OCI-LY3 (cell line): ENCODE measurements at regions not wholly inside any gene's neighbourhood (a gene's known extent, or its start where the extent isn't known, plus 50 kb on each side); places are given as distances from the start of the nearest gene placed in this dataset.

ENCODE experiments used
- H2AFZ ChIP-seq: fragments of 200-600, 300-600 bp; shearing (Covaris generic); 2 replicates; pipeline ENCODE4 v1.6.0; 2014; ENCODE audit warnings: antibody characterized with exemption, low read depth, low read length
- H3K27ac ChIP-seq: fragments of 200-600, 300-600 bp; sonication (generic); 2 replicates; pipeline ENCODE4 v1.5.1; 2014; ENCODE audit warnings: mild to moderate bottlenecking, low read length, moderate library complexity, mixed read lengths
- H3K27me3 ChIP-seq: fragments of 200-600, 300-600 bp; sonication (generic); 2 replicates; pipeline ENCODE4 v1.6.1; 2014; ENCODE audit warnings: low read depth, low read length, mixed read lengths
- H3K36me3 ChIP-seq: fragments of 200-600, 300-600 bp; sonication (generic); replicated peaks from 2 replicates; pipeline ENCODE3; 2014; ENCODE audit warnings: low read depth, low read length, mixed read lengths
- H3K4me1 ChIP-seq: fragments of 300-600, 200-600 bp; sonication (generic); 2 replicates; pipeline ENCODE4 v1.6.1; 2014; ENCODE audit warnings: low read length, mixed read lengths
- H3K4me2 ChIP-seq: fragments of 200-600, 300-600 bp; sonication (generic); 2 replicates; pipeline ENCODE4 v1.6.1; 2014; ENCODE audit warnings: low read length, mixed read lengths
- H3K4me3 ChIP-seq: fragments of 300-600, 200-600 bp; sonication (generic); 2 replicates; pipeline ENCODE4 v1.5.1; 2014; ENCODE audit warnings: antibody characterized with exemption, mild to moderate bottlenecking, low read length, moderate library complexity
- H3K79me2 ChIP-seq: fragments of 300-600, 200-600 bp; shearing (Covaris generic); 2 replicates; pipeline ENCODE4 v1.6.1; 2014; ENCODE audit warnings: mild to moderate bottlenecking, low read length, mixed read lengths
- H3K9ac ChIP-seq: fragments of 300-600, 200-600 bp; shearing (Covaris generic); 2 replicates; pipeline ENCODE4 v1.6.0; 2014; ENCODE audit warnings: mild to moderate bottlenecking, low read length, moderate library complexity
- H3K9me3 ChIP-seq: fragments of 200-600, 300-600 bp; shearing (Covaris generic); 2 replicates; pipeline ENCODE4 v1.6.1; 2014; ENCODE audit warnings: low read length, mixed read lengths; ENCODE audit not compliant: insufficient read depth
- H4K20me1 ChIP-seq: fragments of 200-600, 300-600 bp; sonication (generic); 2 replicates; pipeline ENCODE4 v1.6.1; 2016; ENCODE audit warnings: low read length, mixed read lengths; ENCODE audit not compliant: insufficient read depth
- CTCF ChIP-seq: fragments of 200-600, 300-600 bp; sonication (generic); IDR thresholded peaks from 2 replicates; pipeline ENCODE4 v1.5.1; 2014; ENCODE audit warnings: antibody characterized with exemption, low read length, low read depth
- EZH2phosphoT487 ChIP-seq: fragments of 200-600 bp; shearing (Covaris generic); IDR thresholded peaks from 2 replicates; pipeline ENCODE4 v1.6.1; 2018; ENCODE audit warnings: antibody characterized with exemption, mixed run types, low read depth

DNA sequence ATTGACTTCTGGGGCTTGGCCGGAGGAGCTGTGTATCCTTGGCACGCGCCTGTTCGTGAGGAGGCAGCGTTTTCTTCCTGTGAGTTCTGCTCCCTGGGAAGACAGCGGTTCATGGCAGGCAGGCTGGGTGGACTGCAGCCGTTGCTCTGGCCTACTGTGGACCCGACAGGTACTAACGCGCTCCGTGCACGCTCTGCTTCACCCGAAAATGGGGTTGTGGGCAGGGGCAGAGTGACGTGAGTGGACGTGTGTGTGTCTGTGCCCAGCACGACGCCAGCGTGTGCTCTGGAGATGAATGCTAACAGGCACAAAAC is 179.1 kb downstream of the KIF26A start:
- TF ChIP-seq CTCF, result no peak
- no peak for TF ChIP-seq EZH2phosphoT487

DNA sequence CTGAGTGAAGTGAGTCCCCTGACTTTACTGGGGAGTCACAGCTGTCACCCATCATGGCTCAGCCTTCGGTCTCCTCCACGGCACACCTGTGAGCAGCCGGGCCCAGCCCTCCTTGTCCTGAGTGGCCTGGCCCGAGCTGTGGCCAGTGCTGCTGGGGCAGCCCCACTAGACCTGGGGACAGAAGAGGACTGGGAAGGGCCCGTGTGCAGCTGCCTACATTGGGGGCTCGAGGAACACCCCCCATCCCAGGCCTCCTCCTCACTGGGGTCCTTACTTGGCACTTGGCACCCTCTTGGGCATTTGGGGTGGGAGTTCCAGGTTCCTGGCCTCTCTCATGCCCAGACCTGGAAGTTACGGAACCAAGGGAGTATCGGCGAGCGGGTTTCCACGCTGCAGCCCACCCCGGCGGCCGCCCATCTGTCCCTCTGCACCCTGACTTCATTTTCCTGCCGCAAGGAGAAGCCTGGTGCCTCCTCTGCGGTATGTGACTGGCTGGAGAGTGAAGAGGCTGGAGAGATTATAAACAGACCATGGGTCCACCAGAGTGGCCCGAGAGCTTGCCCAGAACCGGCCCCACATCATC is 179.7 kb downstream of the KIF26A start:
- Histone ChIP-seq H3K9ac (no peak overlapping the region), H3K27me3 (no peaks in the 10 kb centered on the region), H3K9me3 (no peaks in the 10 kb centered on the region), H4K20me1 (no peaks in the 10 kb centered on the region), H3K27ac (no peak overlapping the region), H3K4me3 (no peak overlapping the region), H2AFZ (no peak overlapping the region), H3K79me2 (no peaks in the 10 kb centered on the region), H3K36me3 (no peaks in the 10 kb centered on the region), H3K4me2 (no peak overlapping the region), H3K4me1 (no peaks in the 10 kb centered on the region)
- TF ChIP-seq CTCF, result no peak
- TF ChIP-seq EZH2phosphoT487, result no peak

More for the DNA sequence above, 179.1 kb downstream of the KIF26A start:
- Histone ChIP-seq H3K36me3 (no peaks in the 10 kb centered on the region), H3K4me2 (no peak overlapping the region), H4K20me1 (no peaks in the 10 kb centered on the region), H3K27ac (no peak overlapping the region), H3K79me2 (no peaks in the 10 kb centered on the region), H3K9ac (no peak overlapping the region), H3K4me3 (no peak overlapping the region), H3K27me3 (0 out of 2 replicates have a peak, but pooled peaks cover 6% of the 10 kb centered on the region), H3K4me1 (no peaks in the 10 kb centered on the region), H2AFZ (no peak overlapping the region), H3K9me3 (no peaks in the 10 kb centered on the region)

DNA sequence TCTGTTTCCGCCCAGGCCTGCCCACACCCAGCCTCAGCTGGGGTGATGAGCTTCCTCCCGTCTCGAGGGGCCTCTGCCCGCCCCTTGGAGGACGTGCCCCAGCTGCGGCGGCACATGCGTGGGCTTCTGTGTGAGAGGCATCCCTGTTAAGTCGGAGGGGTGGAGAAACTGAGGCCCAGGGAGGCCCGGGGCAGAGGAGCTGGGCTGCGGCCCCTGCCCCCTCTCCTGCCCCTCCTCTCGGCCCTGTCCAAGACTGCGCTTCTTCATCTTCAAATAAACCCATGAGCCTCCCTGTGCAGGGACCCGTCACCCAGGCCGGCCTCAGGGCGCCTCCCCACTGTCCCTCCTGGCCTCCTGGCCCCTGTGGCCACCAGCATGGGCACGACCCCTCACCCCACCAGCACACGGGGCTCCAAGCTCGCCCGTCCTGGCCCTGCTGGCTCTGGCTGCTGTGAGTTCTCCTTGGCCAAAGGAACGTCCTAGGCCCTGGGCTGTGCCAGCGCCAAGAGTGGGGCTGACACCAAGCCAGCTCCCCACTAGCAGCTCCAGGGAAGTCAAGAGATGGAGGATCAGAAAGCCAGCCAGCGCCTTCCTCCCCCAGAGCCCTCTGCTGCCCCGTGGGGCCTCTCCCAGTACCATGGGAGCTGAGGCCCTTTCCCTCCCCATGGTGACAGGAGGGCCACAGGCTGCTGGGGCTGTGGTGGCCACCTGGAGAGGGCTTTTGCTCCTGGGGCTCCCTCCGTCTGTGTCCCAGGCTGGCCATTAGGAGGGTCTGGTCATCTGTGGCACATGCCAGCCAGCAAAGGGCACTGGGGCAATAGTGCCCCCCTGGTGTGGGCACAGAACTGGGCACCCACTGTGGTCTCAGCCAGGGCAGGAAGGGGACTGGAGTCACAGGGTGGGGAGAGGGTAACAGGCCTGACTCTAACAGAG is 180.4 kb downstream of the KIF26A start:
- no peaks in the 10 kb centered on the region for H3K4me1 ChIP-seq
- H3K27ac ChIP-seq, result no peak overlapping the region
- no peaks in the 10 kb centered on the region for H3K27me3 ChIP-seq
- no peak overlapping the region for H3K4me3 ChIP-seq
- no peaks in the 10 kb centered on the region for H3K79me2 ChIP-seq
- H4K20me1 ChIP-seq, result no peaks in the 10 kb centered on the region
- no peak overlapping the region for H3K9ac ChIP-seq
- no peak overlapping the region for H2AFZ ChIP-seq
- H3K4me2 ChIP-seq, result no peak overlapping the region
- H3K36me3 ChIP-seq, result no peaks in the 10 kb centered on the region
- no peaks in the 10 kb centered on the region for H3K9me3 ChIP-seq
- TF ChIP-seq EZH2phosphoT487 (no peak), CTCF (no peak)

DNA sequence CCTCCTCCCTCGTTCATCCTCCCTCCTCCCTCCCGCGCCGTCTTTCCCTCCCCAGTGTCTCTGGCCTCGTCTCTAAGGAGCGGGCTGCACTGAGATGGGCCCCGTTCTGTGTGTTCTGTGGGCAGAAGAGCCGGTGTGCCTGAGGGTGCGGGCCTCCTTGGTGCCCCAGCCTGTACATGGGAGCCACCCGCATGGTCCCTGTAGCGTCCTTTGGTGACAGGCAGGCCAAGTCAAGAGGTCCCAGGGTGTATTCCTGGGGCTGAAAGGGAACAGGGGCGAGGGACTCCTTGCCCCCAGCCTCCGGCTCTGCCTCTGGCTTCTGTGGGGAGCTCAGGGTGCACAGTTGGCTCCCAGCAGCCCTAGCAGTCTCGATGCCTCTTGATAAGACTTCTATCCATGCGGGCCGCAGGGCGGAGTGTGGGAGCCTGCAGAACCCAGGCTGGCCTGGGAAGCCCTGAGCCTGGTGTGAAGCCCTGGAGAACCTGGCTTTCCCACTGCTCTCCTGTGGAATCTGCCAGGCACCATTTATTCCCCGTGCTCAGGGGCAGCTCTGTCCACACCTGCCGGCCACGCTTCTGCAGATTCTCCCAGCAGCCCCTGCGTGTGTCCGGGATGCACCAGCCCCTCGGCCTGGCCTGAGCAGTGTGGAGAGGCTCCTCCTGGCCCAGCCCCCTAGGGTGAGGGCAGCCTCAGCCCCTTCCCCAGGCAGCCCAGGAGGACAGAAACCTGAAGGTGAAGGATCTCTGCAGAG is 181.3 kb downstream of the KIF26A start:
- H3K36me3 ChIP-seq, result no peaks in the 10 kb centered on the region
- no peaks in the 10 kb centered on the region for H3K9me3 ChIP-seq
- H3K27ac ChIP-seq, result no peak overlapping the region
- H4K20me1 ChIP-seq, result no peaks in the 10 kb centered on the region
- H3K79me2 ChIP-seq, result no peaks in the 10 kb centered on the region
- no peak overlapping the region for H2AFZ ChIP-seq
- no peaks in the 10 kb centered on the region for H3K4me1 ChIP-seq
- H3K27me3 ChIP-seq, result no peaks in the 10 kb centered on the region
- H3K9ac ChIP-seq, result no peak overlapping the region
- no peak overlapping the region for H3K4me3 ChIP-seq
- H3K4me2 ChIP-seq, result no peak overlapping the region
- TF ChIP-seq EZH2phosphoT487 (no peak), CTCF (no peak)
